ENCODE measurements at regions not wholly inside any gene's neighbourhood (a gene's known extent, or its start where the extent isn't known, plus 50 kb on each side); places are given as distances from the start of the nearest gene placed in this dataset.

DNA sequence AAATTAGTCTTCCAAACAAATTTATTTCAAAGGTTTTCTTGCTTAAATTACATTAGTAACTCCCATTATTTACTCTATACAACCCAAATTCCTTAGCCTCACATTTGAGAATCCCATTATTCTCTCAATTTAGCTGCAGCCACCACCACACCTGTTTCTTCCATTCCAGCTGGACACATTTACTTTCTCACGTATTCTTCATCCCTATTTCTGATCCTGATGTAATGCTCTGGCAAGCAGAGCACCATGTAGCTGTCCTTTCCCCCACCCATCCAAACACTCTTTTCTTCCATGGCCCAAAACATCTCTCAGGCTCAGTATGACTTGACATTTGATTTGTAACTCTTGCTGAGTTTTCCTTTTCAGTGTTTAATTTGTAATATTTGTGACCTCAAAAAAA lies 240.2 kb upstream of the CLEC14A start:
- no peaks in the 10 kb centered on the region for H3K27me3 Mint-ChIP-seq
- Histone ChIP-seq H3K9me3 (ENCODE audit: control insufficient read depth in 1 of 2, insufficient read depth in 1 of 2, low read length in 2 of 2) (no peaks in the 10 kb centered on the region), H3K4me1 (ENCODE audit: insufficient read depth, low read length) (no peaks in the 10 kb centered on the region), H3K27me3 (ENCODE audit: control insufficient read depth in 1 of 2, insufficient read depth in 2 of 2, low read length in 2 of 2) (no peaks in the 10 kb centered on the region), H3K27ac (ENCODE audit: low read depth in 1 of 2, low read length in 2 of 2) (no peak overlapping the region), H3K36me3 (ENCODE audit: insufficient read depth, low read length) (no peaks in the 10 kb centered on the region), H3K4me3 (ENCODE audit: low read length) (no peak overlapping the region)
- H3K4me1 Mint-ChIP-seq (ENCODE audit: low read depth), result no peaks in the 10 kb centered on the region
- H3K4me3 Mint-ChIP-seq, result no peak overlapping the region
- no peak for ATAC-seq (ENCODE audit: poor library complexity)
- CTCF ChIA-PET, result no interaction called here
- H3K36me3 Mint-ChIP-seq (ENCODE audit: low read depth), result no peaks in the 10 kb centered on the region
- no peak for DNase-seq
- POLR2A ChIA-PET, result interaction anchor here (0.7 kb wide), 1 partner anchor 46 kb away, joined by 3 read pairs; no protein-coding TSS in a partner anchor
- TF ChIP-seq, protein P1, sequence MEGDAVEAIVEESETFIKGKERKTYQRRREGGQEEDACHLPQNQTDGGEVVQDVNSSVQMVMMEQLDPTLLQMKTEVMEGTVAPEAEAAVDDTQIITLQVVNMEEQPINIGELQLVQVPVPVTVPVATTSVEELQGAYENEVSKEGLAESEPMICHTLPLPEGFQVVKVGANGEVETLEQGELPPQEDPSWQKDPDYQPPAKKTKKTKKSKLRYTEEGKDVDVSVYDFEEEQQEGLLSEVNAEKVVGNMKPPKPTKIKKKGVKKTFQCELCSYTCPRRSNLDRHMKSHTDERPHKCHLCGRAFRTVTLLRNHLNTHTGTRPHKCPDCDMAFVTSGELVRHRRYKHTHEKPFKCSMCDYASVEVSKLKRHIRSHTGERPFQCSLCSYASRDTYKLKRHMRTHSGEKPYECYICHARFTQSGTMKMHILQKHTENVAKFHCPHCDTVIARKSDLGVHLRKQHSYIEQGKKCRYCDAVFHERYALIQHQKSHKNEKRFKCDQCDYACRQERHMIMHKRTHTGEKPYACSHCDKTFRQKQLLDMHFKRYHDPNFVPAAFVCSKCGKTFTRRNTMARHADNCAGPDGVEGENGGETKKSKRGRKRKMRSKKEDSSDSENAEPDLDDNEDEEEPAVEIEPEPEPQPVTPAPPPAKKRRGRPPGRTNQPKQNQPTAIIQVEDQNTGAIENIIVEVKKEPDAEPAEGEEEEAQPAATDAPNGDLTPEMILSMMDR (IDR thresholded peaks at IDR 0.05), result no peak
- intact Hi-C loops (cut with DNase I, micrococcal nuclease), result no loop called here
- no peak overlapping the region for H3K27ac Mint-ChIP-seq
- H3K9me3 Mint-ChIP-seq, result peaks cover 12% of the 10 kb centered on the region

DNA sequence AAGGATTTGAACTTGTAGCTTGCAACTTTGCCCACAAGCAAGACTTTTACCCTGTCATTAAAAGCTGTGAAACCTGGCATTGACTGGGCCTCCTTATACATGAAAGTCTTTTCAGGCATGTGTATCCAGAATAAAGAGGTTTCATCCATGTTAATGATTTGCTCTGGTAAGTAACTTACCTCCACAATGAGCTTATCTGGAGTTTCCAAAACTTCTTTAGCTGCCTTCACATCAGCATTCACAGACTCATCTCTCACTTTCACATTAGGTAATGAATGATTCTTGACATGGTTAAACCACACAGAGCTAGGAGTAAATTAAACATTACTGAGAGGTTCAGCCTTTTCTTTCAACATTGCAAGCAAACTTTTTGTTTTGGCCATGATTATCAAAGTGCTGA lies 234.4 kb upstream of the CLEC14A start:
- H3K4me1 Mint-ChIP-seq (ENCODE audit: low read depth), result no peaks in the 10 kb centered on the region
- Histone ChIP-seq H3K9me3 (ENCODE audit: control insufficient read depth in 1 of 2, insufficient read depth in 1 of 2, low read length in 2 of 2) (no peaks in the 10 kb centered on the region), H3K36me3 (ENCODE audit: insufficient read depth, low read length) (no peaks in the 10 kb centered on the region), H3K4me1 (ENCODE audit: insufficient read depth, low read length) (no peaks in the 10 kb centered on the region), H3K27me3 (ENCODE audit: control insufficient read depth in 1 of 2, insufficient read depth in 2 of 2, low read length in 2 of 2) (no peaks in the 10 kb centered on the region), H3K27ac (ENCODE audit: low read depth in 1 of 2, low read length in 2 of 2) (no peak overlapping the region), H3K4me3 (ENCODE audit: low read length) (no peak overlapping the region)
- DNase-seq (no peak), ATAC-seq (ENCODE audit: poor library complexity) (no peak)
- no peaks in the 10 kb centered on the region for H3K36me3 Mint-ChIP-seq (ENCODE audit: low read depth)
- TF ChIP-seq, protein P1 (IDR thresholded peaks at IDR 0.05), result no peak
- no peak overlapping the region for H3K27ac Mint-ChIP-seq
- peaks cover 20% of the 10 kb centered on the region for H3K9me3 Mint-ChIP-seq
- no peak overlapping the region for H3K4me3 Mint-ChIP-seq
- intact Hi-C loops (cut with DNase I, micrococcal nuclease), result no loop called here
- ChIA-PET POLR2A (no interaction called here), CTCF (no interaction called here)
- no peaks in the 10 kb centered on the region for H3K27me3 Mint-ChIP-seq

DNA sequence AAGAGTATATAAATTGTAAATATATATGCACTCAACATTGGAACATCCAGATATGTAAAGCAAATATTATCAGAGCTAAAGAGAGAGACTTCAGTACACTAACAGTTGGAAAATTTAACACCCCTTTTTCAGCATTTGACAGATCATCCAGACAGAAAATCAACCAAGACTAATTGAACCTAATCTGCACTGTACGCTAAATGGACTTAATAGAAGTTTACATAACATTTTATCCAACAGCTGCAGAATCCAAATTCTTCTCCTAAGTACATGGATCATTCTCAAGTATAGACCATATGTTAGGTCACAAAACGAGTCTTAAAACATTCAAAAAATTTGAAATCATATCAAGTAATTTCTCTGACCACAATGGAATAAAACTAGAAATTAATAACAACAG lies 229.1 kb upstream of the CLEC14A start:
- H3K4me1 Mint-ChIP-seq (ENCODE audit: low read depth), result no peaks in the 10 kb centered on the region
- Histone ChIP-seq H3K4me3 (ENCODE audit: low read length) (no peak overlapping the region), H3K36me3 (ENCODE audit: insufficient read depth, low read length) (no peaks in the 10 kb centered on the region), H3K4me1 (ENCODE audit: insufficient read depth, low read length) (no peaks in the 10 kb centered on the region), H3K9me3 (ENCODE audit: control insufficient read depth in 1 of 2, insufficient read depth in 1 of 2, low read length in 2 of 2) (no peaks in the 10 kb centered on the region), H3K27me3 (ENCODE audit: control insufficient read depth in 1 of 2, insufficient read depth in 2 of 2, low read length in 2 of 2) (no peaks in the 10 kb centered on the region), H3K27ac (ENCODE audit: low read depth in 1 of 2, low read length in 2 of 2) (no peak overlapping the region)
- no peaks in the 10 kb centered on the region for H3K36me3 Mint-ChIP-seq (ENCODE audit: low read depth)
- intact Hi-C loops (cut with DNase I, micrococcal nuclease), result no loop called here
- ATAC-seq (ENCODE audit: poor library complexity) (no peak), DNase-seq (no peak)
- no peaks in the 10 kb centered on the region for H3K27me3 Mint-ChIP-seq
- ChIA-PET POLR2A (no interaction called here), CTCF (no interaction called here)
- H3K9me3 Mint-ChIP-seq, result peaks cover 8% of the 10 kb centered on the region
- TF ChIP-seq, protein P1 (IDR thresholded peaks at IDR 0.05), result no peak
- no peak overlapping the region for H3K4me3 Mint-ChIP-seq
- H3K27ac Mint-ChIP-seq, result no peak overlapping the region
